ENCODE measurements at regions not wholly inside any gene's neighbourhood (a gene's known extent, or its start where the extent isn't known, plus 50 kb on each side); places are given as distances from the start of the nearest gene placed in this dataset.

DNA sequence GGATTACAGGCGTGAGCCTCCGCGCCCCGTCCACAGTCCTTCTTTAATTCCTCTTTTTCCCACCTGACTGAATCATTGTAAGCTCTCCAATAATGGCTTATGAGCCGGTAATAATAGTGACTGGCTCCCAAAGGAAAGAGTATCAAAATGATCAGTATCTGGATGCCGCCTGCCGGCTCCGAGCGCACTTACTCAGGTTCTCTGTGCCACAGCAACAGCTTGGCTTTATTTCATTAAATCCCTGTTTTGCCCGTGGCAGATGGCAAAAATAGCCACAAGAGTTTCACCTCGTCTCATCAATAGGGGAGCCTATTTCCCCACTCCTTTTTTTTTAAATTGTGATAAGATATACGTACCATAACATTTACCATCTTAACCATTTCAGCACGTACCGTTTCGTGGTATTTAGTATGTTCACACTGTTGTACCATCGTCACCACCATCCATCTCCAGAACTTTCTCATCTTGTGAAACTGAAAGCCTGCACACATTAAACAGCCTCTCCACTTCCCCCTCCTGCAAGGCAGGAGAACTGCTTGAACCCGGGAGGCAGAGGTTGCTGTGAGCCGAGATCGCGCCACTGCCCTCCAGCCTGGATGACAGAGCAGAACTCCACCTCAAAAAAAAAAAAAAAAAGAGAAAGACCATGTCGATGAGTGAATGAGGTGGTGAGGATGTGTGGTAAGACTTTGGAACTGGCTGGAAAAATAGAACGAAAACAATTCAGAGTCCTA, 80.7 kb upstream of the DLG1 start:
- H2BK5ac ChIP-seq (ENCODE audit: insufficient read length, low read length), result no peak overlapping the region
- no peak overlapping the region for H2BK12ac ChIP-seq (ENCODE audit: insufficient read length, low read depth, low read length)
- Mint-ChIP-seq H3K4me1 (peaks cover 4 to 19% of the 10 kb centered on the region in 2 experiments), H3K36me3 (ENCODE audit: insufficient read depth in 1 of 3, low read depth in 3 of 3) (no peaks in the 10 kb centered on the region), H3K9me3 (no peaks in the 10 kb centered on the region), H3K27me3 (ENCODE audit: low read depth) (no peaks in the 10 kb centered on the region), H3K4me3 (no peak overlapping the region), H3K27ac (no peak overlapping the region; a peak in 1 of 7 replicates)
- no peak overlapping the region for H2AK5ac ChIP-seq (ENCODE audit: insufficient read length, low read length)
- no peaks in the 10 kb centered on the region for H4K20me1 ChIP-seq (ENCODE audit: control insufficient read depth, insufficient read depth, insufficient read length)
- H4K91ac ChIP-seq (ENCODE audit: insufficient read length, low read depth, low read length), result no peak overlapping the region
- no peak overlapping the region for H4K8ac ChIP-seq (replicated peaks; ENCODE audit: insufficient read length, low read depth, low read length)
- H3K9me3 ChIP-seq (ENCODE audit: control insufficient read depth, low read depth, low read length), result no peaks in the 10 kb centered on the region
- no peaks in the 10 kb centered on the region for H3K23me2 ChIP-seq (ENCODE audit: insufficient read length, low read depth, low read length, poor library complexity, severe bottlenecking)
- H3K79me1 ChIP-seq (ENCODE audit: insufficient read depth, low read depth, low read length, poor library complexity, severe bottlenecking), result no peaks in the 10 kb centered on the region
- H4K5ac ChIP-seq (ENCODE audit: insufficient read length, low read depth, low read length), result no peak overlapping the region
- no peaks in the 10 kb centered on the region for H3K27me3 ChIP-seq (ENCODE audit: insufficient read depth, low read length)
- H3K27ac ChIP-seq (ENCODE audit: insufficient read length, low read depth, low read length), result no peak overlapping the region
- no peak overlapping the region for H3K56ac ChIP-seq (ENCODE audit: insufficient read length, low read depth, low read length)
- H3K4ac ChIP-seq (ENCODE audit: low read depth, low read length), result no peak overlapping the region
- no peak overlapping the region for H3K23ac ChIP-seq (ENCODE audit: insufficient read length, low read depth, low read length)
- no peak overlapping the region for H3K14ac ChIP-seq (ENCODE audit: insufficient read depth, low read length)
- H3K4me2 ChIP-seq (ENCODE audit: insufficient read depth, insufficient read length, low read length), result no peak overlapping the region
- WGBS (ENCODE audit: extremely low coverage, insufficient read length, low lambda C conversion rate), result no CpG with 5 or more reads among the region's 22 CpGs
- H3K18ac ChIP-seq (ENCODE audit: insufficient read length, low read depth, low read length), result no peak overlapping the region
- no peak overlapping the region for H2AFZ ChIP-seq (ENCODE audit: low read length)
- TF ChIP-seq CTCF (conservative IDR thresholded peaks at IDR 0.05), result 0 out of 3 replicates have a peak, but pooled peaks have one; percentile 25
- DNase-seq, result no peak
- H2BK120ac ChIP-seq (ENCODE audit: low read depth, low read length, poor library complexity, severe bottlenecking), result no peak overlapping the region
- H3K79me2 ChIP-seq (ENCODE audit: insufficient read depth, low read length), result no peaks in the 10 kb centered on the region
- no peak overlapping the region for H3T11ph ChIP-seq (ENCODE audit: low read length)
- no peak overlapping the region for H2BK20ac ChIP-seq (ENCODE audit: low read depth, low read length, poor library complexity, severe bottlenecking)
- H3K4me1 ChIP-seq (ENCODE audit: insufficient read depth, low read length), result 0 out of 2 replicates have a peak, but pooled peaks cover 2% of the 10 kb centered on the region
- no peak overlapping the region for H2BK15ac ChIP-seq (ENCODE audit: low read depth, low read length)
- H3K9ac ChIP-seq (ENCODE audit: extremely low read depth, insufficient read length, low read length), result no peak overlapping the region

Data from H9 (cell line).